ENCODE measurements at regions not wholly inside any gene's neighbourhood (a gene's known extent, or its start where the extent isn't known, plus 50 kb on each side); places are given as distances from the start of the nearest gene placed in this dataset.

GRCh38 chr2:236939721-236940231 lies 145.9 kb upstream of the COPS8 start:
- Histone ChIP-seq H3K79me1 (ENCODE audit: low read depth, low read length) (no peaks in the 10 kb centered on the region), H3K18ac (ENCODE audit: extremely low read depth, low read length) (no peak overlapping the region), H3K4ac (replicated peaks; ENCODE audit: insufficient read length, low read depth, low read length) (no peak overlapping the region), H3K4me2 (ENCODE audit: insufficient read depth in 1 of 2, low read depth in 2 of 2, low read length in 2 of 2) (no peak overlapping the region), H4K20me1 (replicated peaks in 1 of 2; ENCODE audit: control insufficient read depth in 1 of 2, insufficient read depth in 2 of 2, low read length in 2 of 2) (no peaks in the 10 kb centered on the region), H3K9me3 (ENCODE audit: insufficient read depth in 2 of 2, low read depth in 1 of 2, low read length in 1 of 2) (no peaks in the 10 kb centered on the region), H4K8ac (ENCODE audit: extremely low read depth, insufficient read depth, low read length) (no peak overlapping the region), H2BK120ac (replicated peaks; ENCODE audit: low read depth, low read length) (no peak overlapping the region), H2BK5ac (ENCODE audit: low read depth, low read length) (no peak overlapping the region), H3K14ac (ENCODE audit: insufficient read length) (no peak overlapping the region), H3K4me3 (ENCODE audit: extremely low read depth in 1 of 4, insufficient read depth in 2 of 4, low read depth in 3 of 4, low read length in 4 of 4) (no peak overlapping the region), H3K9ac (replicated peaks in 1 of 4; ENCODE audit: extremely low read depth in 1 of 4, low read depth in 3 of 4, low read length in 3 of 4) (no peak overlapping the region), H3K79me2 (ENCODE audit: control insufficient read depth in 1 of 2, insufficient read depth in 2 of 2, low read length in 2 of 2) (no peaks in the 10 kb centered on the region), H3K4me1 (replicated peaks in 1 of 4; ENCODE audit: control insufficient read depth in 3 of 4, insufficient read depth in 4 of 4, low read length in 3 of 4) (peaks cover 0 to 3% (median 0%) of the 10 kb centered on the region in 4 experiments; a peak in 1 of 7 replicates), H3K27me3 (replicated peaks in 1 of 4; ENCODE audit: control insufficient read depth in 3 of 4, extremely low read depth in 1 of 4, insufficient read depth in 3 of 4, low read length in 3 of 4) (no peaks in the 10 kb centered on the region), H3K56ac (replicated peaks; ENCODE audit: insufficient read length, low read depth, low read length) (no peak overlapping the region), H4K5ac (ENCODE audit: insufficient read length, low read depth, low read length) (no peak overlapping the region), H3K23ac (ENCODE audit: insufficient read length) (no peak overlapping the region), H2BK12ac (ENCODE audit: low read depth, low read length) (no peak overlapping the region), H3K23me2 (ENCODE audit: low read depth, low read length) (no peaks in the 10 kb centered on the region; the same call in 1 of the 2 replicates), H4K91ac (replicated peaks; ENCODE audit: insufficient read length, low read length) (no peak overlapping the region), H2AFZ (ENCODE audit: low read length) (no peak overlapping the region), H2BK15ac (ENCODE audit: low read length) (no peak overlapping the region), H2BK20ac (ENCODE audit: low read length) (no peak overlapping the region), H3K27ac (ENCODE audit: low read depth, low read length) (no peak overlapping the region), H2AK5ac (ENCODE audit: low read depth, low read length) (no peak overlapping the region), H3K36me3 (ENCODE audit: control insufficient read depth in 2 of 4, insufficient read depth in 4 of 4, low read length in 3 of 4) (no peaks in the 10 kb centered on the region)
- FAIRE-seq (no peak), DNase-seq (ENCODE audit: low read depth in 1 of 2, low spot score in 2 of 2) (peak in 1 of 2 experiments; percentile 22)
- WGBS, 2 experiments (ENCODE audit: extremely low coverage in 1 of 2, insufficient coverage in 1 of 2, insufficient read length in 1 of 2, insufficient replicate concordance in 2 of 2, low coverage in 1 of 2, low lambda C conversion rate in 2 of 2, missing lambda C conversion rate in 1 of 2) = 91% methylated on average over 11 of the region's 11 CpGs; no CpG with 5 or more reads in 1 of the 2 experiments
- ChIA-PET CTCF (ENCODE audit: partially characterized antibody) (no interaction called here), POLR2A (ENCODE audit: partially characterized antibody) (no interaction called here)
- TF ChIP-seq SP2 (IDR thresholded peaks at IDR 0.05; ENCODE audit: low read length) = no peak
- TF ChIP-seq BRCA1 (IDR thresholded peaks at IDR 0.05; ENCODE audit: low read depth, low read length) = no peak
- no peak for TF ChIP-seq KDM4A (IDR thresholded peaks at IDR 0.05; ENCODE audit: low read depth, low read length, severe bottlenecking)
- no peak for TF ChIP-seq GABPA (IDR thresholded peaks at IDR 0.05; ENCODE audit: borderline replicate concordance, insufficient read depth, low read length)
- no peak for TF ChIP-seq SP4 (IDR thresholded peaks at IDR 0.05; ENCODE audit: low read length)
- no peak for TF ChIP-seq SIN3A (conservative IDR thresholded peaks at IDR 0.05 in 1 of 2, IDR thresholded peaks at IDR 0.05 in 1 of 2; ENCODE audit: low read depth in 1 of 2, low read length in 2 of 2)
- TF ChIP-seq RBBP5 (IDR thresholded peaks at IDR 0.05; ENCODE audit: borderline replicate concordance, low read depth, low read length) = no peak
- TF ChIP-seq TCF12 (IDR thresholded peaks at IDR 0.05; ENCODE audit: low read depth, low read length) = no peak
- TF ChIP-seq SRF (IDR thresholded peaks at IDR 0.05; ENCODE audit: low read depth, low read length) = no peak

All from H1 (cell line).